ENCODE measurements at regions not wholly inside any gene's neighbourhood (a gene's known extent, or its start where the extent isn't known, plus 50 kb on each side); places are given as distances from the start of the nearest gene placed in this dataset.

GRCh38 chr9:36760667-36761420 lies 188.1 kb downstream of the MELK start (continued):
- TF ChIP-seq SIX5 (IDR thresholded peaks at IDR 0.05; ENCODE audit: low read depth, low read length) (no peak), BRCA1 (IDR thresholded peaks at IDR 0.05; ENCODE audit: low read depth, low read length) (no peak)

Measured in H1 (cell line).